ENCODE measurements at regions not wholly inside any gene's neighbourhood (a gene's known extent, or its start where the extent isn't known, plus 50 kb on each side); places are given as distances from the start of the nearest gene placed in this dataset.
A peak's percentile ranks its signal among the peaks of the same experiment; 100 is the strongest.

GRCh38 chr18:34977838-34978532, 63.2 kb upstream of the MAPRE2 start:
- peak in 1 of 2 donors; percentile 39 for DNase-seq (ENCODE audit: low spot score in 2 of 2)
- no peak for FAIRE-seq

GRCh38 chr18:34978533-34978893, 62.7 kb upstream of the MAPRE2 start:
- DNase-seq (ENCODE audit: low spot score in 2 of 2) (no peak), FAIRE-seq (no peak)

GRCh38 chr18:34978953-34979608, 62.1 kb upstream of the MAPRE2 start:
- DNase-seq (ENCODE audit: low spot score in 2 of 2): peak; percentile 52 to 68
- peak; percentile 6 for FAIRE-seq

- DNase-seq (ENCODE audit: low spot score in 2 of 2) (no peak), FAIRE-seq (no peak)
Measured at GRCh38 chr18:34981487-34981886, 59.7 kb upstream of the MAPRE2 start.

GRCh38 chr18:34985963-34986362, 55.2 kb upstream of the MAPRE2 start:
- FAIRE-seq (no peak), DNase-seq (ENCODE audit: low spot score in 2 of 2) (no peak)

GRCh38 chr18:34990597-34990996, 50.6 kb upstream of the MAPRE2 start:
- FAIRE-seq: no peak
- DNase-seq (ENCODE audit: low spot score in 2 of 2): no peak

GRCh38 chr18:34991152-34991551, 50.1 kb upstream of the MAPRE2 start:
- FAIRE-seq (no peak), DNase-seq (ENCODE audit: low spot score in 2 of 2) (no peak)
